ENCODE measurements at regions not wholly inside any gene's neighbourhood (a gene's known extent, or its start where the extent isn't known, plus 50 kb on each side); places are given as distances from the start of the nearest gene placed in this dataset.
"Not testable (repeated sequence)": the region's sequence is repeated elsewhere in the genome, so short reads cannot be mapped to it uniquely, and the experiment has no call there.

DNA sequence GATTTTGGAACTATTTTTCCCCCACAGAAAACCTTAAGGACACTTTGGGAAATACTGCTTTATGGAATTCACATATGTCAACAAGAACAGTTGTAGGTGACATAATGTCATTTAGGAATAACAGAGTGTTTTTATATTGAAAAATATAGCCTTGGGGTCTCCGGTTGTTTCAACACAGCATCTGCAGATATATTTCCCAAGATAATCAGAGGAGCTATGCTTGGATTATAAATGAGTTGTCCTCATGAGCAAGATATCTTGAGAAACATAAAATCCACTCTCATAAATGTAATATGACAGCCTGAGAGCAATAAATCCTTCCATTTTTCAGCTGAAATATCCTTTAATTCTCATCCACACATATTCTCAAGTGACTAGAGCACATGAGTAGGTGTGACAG, 473.7 kb upstream of the LMCD1 start:
- no peak for DNase-seq
- 57 to 74% methylated on average over 1 of the region's 1 CpG for WGBS, 2 donors
- Histone ChIP-seq H3K27me3 (no peaks in the 10 kb centered on the region), H3K4me1 (no peaks in the 10 kb centered on the region), H3K4me3 (no peak overlapping the region), H3K9me3 (no peaks in the 10 kb centered on the region), H3K27ac (no peak overlapping the region), H3K36me3 (no peaks in the 10 kb centered on the region)
- no peak for TF ChIP-seq POLR2A (IDR thresholded peaks at IDR 0.05)
- TF ChIP-seq, protein P1, sequence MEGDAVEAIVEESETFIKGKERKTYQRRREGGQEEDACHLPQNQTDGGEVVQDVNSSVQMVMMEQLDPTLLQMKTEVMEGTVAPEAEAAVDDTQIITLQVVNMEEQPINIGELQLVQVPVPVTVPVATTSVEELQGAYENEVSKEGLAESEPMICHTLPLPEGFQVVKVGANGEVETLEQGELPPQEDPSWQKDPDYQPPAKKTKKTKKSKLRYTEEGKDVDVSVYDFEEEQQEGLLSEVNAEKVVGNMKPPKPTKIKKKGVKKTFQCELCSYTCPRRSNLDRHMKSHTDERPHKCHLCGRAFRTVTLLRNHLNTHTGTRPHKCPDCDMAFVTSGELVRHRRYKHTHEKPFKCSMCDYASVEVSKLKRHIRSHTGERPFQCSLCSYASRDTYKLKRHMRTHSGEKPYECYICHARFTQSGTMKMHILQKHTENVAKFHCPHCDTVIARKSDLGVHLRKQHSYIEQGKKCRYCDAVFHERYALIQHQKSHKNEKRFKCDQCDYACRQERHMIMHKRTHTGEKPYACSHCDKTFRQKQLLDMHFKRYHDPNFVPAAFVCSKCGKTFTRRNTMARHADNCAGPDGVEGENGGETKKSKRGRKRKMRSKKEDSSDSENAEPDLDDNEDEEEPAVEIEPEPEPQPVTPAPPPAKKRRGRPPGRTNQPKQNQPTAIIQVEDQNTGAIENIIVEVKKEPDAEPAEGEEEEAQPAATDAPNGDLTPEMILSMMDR (IDR thresholded peaks at IDR 0.05) = no peak
- intact Hi-C loops (cut with DNase I) = no loop called here

DNA sequence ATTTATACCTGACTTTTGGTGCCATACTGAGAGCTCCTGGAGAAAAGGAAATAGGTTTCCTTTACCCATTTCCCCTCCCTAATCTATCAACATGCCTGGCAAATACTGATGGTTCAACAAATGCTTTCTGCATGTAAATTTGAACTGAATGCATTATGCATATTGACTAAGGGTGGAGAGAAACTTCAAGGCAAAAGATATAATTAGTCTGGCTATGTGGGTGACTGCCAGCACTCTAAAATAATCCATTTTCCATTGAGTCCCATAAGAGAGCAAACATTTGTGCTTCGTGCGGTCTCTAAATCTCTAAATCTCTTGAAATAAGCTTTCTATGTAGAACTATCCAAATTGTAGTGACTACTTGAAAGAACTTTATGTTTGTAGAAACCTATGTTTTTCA, 451.3 kb upstream of the LMCD1 start:
- Histone ChIP-seq H3K36me3 (no peaks in the 10 kb centered on the region), H3K4me1 (peaks cover 0 to 7% (median 0%) of the 10 kb centered on the region in 3 donors), H3K27me3 (no peaks in the 10 kb centered on the region), H3K27ac (no peak overlapping the region), H3K4me3 (no peak overlapping the region), H3K9me3 (no peaks in the 10 kb centered on the region)
- intact Hi-C loops (cut with DNase I) = no loop called here
- DNase-seq = no peak
- TF ChIP-seq, protein P1 (IDR thresholded peaks at IDR 0.05) = no peak
- TF ChIP-seq POLR2A (IDR thresholded peaks at IDR 0.05) = no peak
- WGBS, 2 donors = 63 to 73% methylated on average over 2 of the region's 2 CpGs

DNA sequence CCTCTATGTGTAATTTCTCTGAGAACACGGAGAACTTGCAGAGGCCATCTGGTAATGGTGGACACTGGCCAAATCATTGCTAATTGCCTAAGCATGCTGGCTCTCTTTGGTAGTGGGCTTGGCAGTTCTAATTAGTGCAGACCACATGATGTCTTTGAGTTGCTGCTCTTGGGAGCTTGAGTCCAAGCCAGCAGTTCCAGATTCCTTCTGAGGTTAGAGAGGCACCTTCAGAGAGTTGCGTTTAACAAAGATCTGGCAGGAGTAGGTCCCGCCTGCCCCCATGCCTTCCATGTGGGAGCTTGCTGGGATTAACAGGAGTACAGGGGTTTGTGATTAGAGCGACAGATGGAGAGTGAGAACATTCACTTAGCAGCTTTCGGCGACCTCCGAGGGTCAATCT, 449.0 kb upstream of the LMCD1 start:
- Histone ChIP-seq H3K36me3 (no peaks in the 10 kb centered on the region), H3K27me3 (no peaks in the 10 kb centered on the region), H3K27ac (no peak overlapping the region), H3K9me3 (no peaks in the 10 kb centered on the region), H3K4me1 (peaks cover 0 to 7% (median 0%) of the 10 kb centered on the region in 3 donors), H3K4me3 (no peak overlapping the region)
- 60 to 70% methylated on average over 6 of the region's 7 CpGs for WGBS, 2 donors
- TF ChIP-seq, protein P1 (IDR thresholded peaks at IDR 0.05) = no peak
- TF ChIP-seq POLR2A (IDR thresholded peaks at IDR 0.05) = no peak
- intact Hi-C loops (cut with DNase I) = no loop called here
- DNase-seq = no peak

DNA sequence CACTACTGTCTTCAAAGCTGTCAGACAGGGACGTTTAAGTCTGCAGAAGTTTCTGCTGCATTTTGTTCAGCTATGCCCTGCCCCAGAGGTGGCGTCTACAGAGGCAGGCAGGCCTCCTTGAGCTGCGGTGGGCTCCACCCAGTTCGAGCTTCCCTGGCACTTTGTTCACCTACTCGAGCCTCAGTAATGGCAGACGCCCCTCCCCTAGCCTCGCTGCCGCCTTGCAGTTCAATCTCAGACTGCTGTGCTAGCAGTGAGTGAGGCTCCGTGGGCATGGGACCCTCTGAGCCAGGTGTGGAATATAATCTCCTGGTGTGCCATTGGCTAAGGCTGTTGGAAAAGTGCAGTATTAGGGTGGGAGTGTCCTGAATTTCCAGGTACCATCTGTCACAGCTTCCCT, 433.5 kb upstream of the LMCD1 start:
- WGBS, 2 donors = 93% methylated on average over 3 of the region's 9 CpGs; no CpG with 5 or more reads in 1 of the 2 donors
- H3K4me1 ChIP-seq; DNase-seq; H3K27me3 ChIP-seq; intact Hi-C loops (cut with DNase I); H3K36me3 ChIP-seq; H3K27ac ChIP-seq; H3K9me3 ChIP-seq; H3K4me3 ChIP-seq: not testable (repeated sequence)

DNA sequence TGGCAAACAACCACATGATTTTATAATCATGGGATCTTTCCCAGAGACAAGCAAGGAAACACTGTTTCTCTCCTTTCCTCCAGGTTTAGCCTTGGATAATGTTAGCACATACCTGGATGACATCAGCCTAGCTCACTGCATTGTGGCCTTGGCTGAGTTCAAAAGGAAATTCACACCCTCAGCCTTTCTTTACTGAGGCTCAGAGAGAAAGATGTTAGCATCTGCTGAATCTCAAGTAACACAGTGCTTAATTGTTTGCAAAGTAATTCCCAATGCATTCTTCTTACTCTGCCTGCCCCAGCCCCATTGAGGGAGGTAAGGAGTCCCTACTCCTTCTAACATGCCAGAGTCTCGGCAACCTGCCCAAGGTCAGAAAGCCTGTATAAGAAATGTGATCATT, 432.2 kb upstream of the LMCD1 start:
- TF ChIP-seq, protein P1 (IDR thresholded peaks at IDR 0.05) = no peak
- TF ChIP-seq POLR2A (IDR thresholded peaks at IDR 0.05) = no peak
- 25 to 44% methylated on average over 1 of the region's 1 CpG for WGBS, 2 donors

DNA sequence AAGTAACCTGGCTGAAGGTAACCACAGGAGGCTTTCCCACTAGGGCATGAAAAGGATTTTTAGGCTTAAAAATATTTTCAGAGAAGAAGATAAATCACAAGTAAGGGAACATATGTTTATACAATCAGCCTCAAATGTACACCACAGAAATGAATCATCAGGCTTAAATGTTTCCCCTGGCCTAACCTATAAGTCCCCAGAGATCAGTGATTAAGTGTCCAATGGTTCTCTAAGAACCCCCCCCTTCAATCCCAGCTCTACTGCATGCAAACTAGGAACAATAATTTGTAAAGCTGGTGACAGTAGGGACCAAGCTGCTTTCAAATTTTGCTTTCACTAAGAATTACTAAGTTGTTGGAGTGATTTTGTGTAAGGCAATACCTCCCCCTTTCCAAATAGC, 431.6 kb upstream of the LMCD1 start:
- TF ChIP-seq, protein P1 (IDR thresholded peaks at IDR 0.05) = no peak
- TF ChIP-seq POLR2A (IDR thresholded peaks at IDR 0.05) = no peak
- intact Hi-C loops (cut with DNase I) = no loop called here
- no peak overlapping the region for H3K27ac ChIP-seq
- no peak overlapping the region for H3K4me3 ChIP-seq
- H3K36me3 ChIP-seq = no peaks in the 10 kb centered on the region
- DNase-seq = no peak
- no peaks in the 10 kb centered on the region for H3K9me3 ChIP-seq
- H3K4me1 ChIP-seq = no peaks in the 10 kb centered on the region
- no peaks in the 10 kb centered on the region for H3K27me3 ChIP-seq

More for the DNA sequence above, 432.2 kb upstream of the LMCD1 start:
- no peak for DNase-seq
- H3K4me3 ChIP-seq = no peak overlapping the region
- no peaks in the 10 kb centered on the region for H3K27me3 ChIP-seq
- no peak overlapping the region for H3K27ac ChIP-seq
- H3K9me3 ChIP-seq = no peaks in the 10 kb centered on the region
- H3K36me3 ChIP-seq = no peaks in the 10 kb centered on the region
- no peaks in the 10 kb centered on the region for H3K4me1 ChIP-seq
- intact Hi-C loops (cut with DNase I) = no loop called here

DNA sequence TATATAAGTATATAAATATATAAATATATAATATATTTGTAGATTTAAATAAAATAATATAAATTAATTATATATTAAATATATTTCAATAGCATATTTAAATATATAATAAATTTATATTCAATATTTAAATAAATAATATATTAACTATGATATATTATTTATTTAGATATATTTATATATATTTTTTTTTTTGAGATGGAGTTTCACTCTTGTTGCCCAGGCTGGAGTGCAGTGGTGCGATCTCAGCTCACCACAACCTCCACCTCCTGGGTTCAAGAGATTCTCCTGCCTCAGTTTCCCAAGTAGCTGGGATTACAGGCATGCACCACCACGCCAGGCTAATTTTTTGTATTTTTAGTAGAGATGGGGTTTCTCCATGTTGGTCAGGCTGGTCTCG, 426.9 kb upstream of the LMCD1 start:
- H3K4me1 ChIP-seq; H3K4me3 ChIP-seq; H3K36me3 ChIP-seq; H3K27me3 ChIP-seq; H3K27ac ChIP-seq; H3K9me3 ChIP-seq; intact Hi-C loops (cut with DNase I); DNase-seq: not testable (repeated sequence)
- WGBS, 2 donors = 83 to 84% methylated on average over 3 of the region's 3 CpGs
